ENCODE measurements at regions not wholly inside any gene's neighbourhood (a gene's known extent, or its start where the extent isn't known, plus 50 kb on each side); places are given as distances from the start of the nearest gene placed in this dataset.
"Not testable (repeated sequence)": the region's sequence is repeated elsewhere in the genome, so short reads cannot be mapped to it uniquely, and the experiment has no call there.

DNA sequence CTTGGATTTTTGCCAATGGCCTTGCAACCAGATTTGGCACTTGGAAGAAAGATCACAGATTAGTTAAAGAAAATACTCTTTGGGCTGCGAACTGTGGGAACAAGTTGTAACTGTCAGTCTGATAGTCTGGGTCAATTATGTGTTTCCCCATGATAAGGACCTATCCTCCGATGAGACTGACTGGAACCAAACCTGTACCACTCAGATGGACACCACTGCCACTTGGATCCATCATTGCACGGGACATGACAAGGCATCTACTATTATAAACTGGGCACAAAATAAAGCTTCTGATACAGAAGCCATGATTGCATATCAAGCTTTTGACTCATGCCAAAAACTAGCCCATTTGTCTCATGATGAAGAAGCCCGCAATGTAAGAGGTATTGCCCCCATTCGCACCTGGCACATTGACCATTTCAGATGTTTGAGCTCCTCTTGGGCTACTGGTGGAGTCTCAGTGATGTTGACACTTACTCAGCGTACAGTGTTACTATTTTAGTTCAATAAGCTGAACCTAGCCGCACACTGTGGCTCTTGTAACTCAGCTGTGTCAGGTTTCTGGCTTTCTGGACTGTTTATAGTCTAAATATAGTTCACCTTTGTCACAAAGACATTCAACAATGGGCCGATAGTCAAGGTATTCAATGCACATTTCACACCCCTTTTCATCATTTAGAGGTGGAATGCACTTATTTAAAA, 179.8 kb upstream of the RBBP8 start:
- Histone ChIP-seq H3K27me3 (ENCODE audit: insufficient read depth, poor library complexity, severe bottlenecking) (peaks cover 13% of the 10 kb centered on the region), H3K4me1 (ENCODE audit: insufficient read depth, poor library complexity, severe bottlenecking) (no peaks in the 10 kb centered on the region), H3K27ac (ENCODE audit: poor library complexity, severe bottlenecking) (no peak overlapping the region), H3K4me3 (ENCODE audit: severe bottlenecking) (no peak overlapping the region), H3K9me3 (ENCODE audit: severe bottlenecking) (no peaks in the 10 kb centered on the region), H3K36me3 (ENCODE audit: low read depth) (no peaks in the 10 kb centered on the region)
- TF ChIP-seq, protein P1, sequence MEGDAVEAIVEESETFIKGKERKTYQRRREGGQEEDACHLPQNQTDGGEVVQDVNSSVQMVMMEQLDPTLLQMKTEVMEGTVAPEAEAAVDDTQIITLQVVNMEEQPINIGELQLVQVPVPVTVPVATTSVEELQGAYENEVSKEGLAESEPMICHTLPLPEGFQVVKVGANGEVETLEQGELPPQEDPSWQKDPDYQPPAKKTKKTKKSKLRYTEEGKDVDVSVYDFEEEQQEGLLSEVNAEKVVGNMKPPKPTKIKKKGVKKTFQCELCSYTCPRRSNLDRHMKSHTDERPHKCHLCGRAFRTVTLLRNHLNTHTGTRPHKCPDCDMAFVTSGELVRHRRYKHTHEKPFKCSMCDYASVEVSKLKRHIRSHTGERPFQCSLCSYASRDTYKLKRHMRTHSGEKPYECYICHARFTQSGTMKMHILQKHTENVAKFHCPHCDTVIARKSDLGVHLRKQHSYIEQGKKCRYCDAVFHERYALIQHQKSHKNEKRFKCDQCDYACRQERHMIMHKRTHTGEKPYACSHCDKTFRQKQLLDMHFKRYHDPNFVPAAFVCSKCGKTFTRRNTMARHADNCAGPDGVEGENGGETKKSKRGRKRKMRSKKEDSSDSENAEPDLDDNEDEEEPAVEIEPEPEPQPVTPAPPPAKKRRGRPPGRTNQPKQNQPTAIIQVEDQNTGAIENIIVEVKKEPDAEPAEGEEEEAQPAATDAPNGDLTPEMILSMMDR (IDR thresholded peaks at IDR 0.05; ENCODE audit: poor library complexity, severe bottlenecking) = no peak
- no peak for ATAC-seq (ENCODE audit: low read depth)
- no peak for DNase-seq (ENCODE audit: low spot score)

DNA sequence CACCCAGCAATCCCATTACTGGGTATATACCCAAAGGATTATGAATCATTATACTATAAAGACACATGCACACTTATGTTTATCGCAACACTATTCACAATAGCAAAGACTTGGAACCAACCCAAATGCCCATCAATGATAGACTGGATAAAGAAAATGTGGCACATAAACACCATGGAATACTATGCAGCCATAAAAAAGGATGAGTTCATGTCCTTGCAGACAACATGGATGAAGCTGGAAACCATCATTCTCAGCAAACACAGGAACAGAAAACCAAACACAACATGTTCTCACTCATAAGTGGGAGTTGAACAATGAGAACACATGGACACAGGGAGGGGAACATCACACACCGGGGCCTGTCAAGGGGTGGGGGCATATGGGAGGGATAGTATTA, 169.1 kb upstream of the RBBP8 start:
- not testable (repeated sequence) for H3K27me3 ChIP-seq (ENCODE audit: insufficient read depth, poor library complexity, severe bottlenecking); ATAC-seq (ENCODE audit: low read depth); H3K27ac ChIP-seq (ENCODE audit: poor library complexity, severe bottlenecking); H3K9me3 ChIP-seq (ENCODE audit: severe bottlenecking); H3K36me3 ChIP-seq (ENCODE audit: low read depth); H3K4me3 ChIP-seq (ENCODE audit: severe bottlenecking); DNase-seq (ENCODE audit: low spot score); H3K4me1 ChIP-seq (ENCODE audit: insufficient read depth, poor library complexity, severe bottlenecking)

DNA sequence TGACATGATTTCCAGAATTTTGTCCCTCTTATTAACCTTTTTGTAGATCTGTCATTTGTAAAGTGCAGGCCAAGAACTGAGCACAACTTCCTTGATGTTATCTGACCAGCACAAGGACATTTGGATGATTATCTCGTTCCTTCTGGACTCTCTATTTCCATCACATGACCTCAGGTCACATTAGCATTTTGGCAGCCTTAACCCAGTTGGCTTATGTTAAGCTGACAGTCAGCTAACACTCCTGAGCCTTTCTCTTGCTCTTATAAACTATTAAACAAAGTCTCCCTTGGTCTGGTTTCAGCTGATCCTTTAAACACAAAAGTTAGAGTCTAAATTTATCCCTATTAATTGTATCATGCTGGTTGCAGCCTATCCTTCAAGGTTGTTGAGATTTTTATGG, 167.2 kb upstream of the RBBP8 start:
- Histone ChIP-seq H3K4me3 (ENCODE audit: severe bottlenecking) (no peak overlapping the region), H3K36me3 (ENCODE audit: low read depth) (no peaks in the 10 kb centered on the region), H3K4me1 (ENCODE audit: insufficient read depth, poor library complexity, severe bottlenecking) (no peaks in the 10 kb centered on the region), H3K27me3 (ENCODE audit: insufficient read depth, poor library complexity, severe bottlenecking) (no peaks in the 10 kb centered on the region), H3K27ac (ENCODE audit: poor library complexity, severe bottlenecking) (no peak overlapping the region), H3K9me3 (ENCODE audit: severe bottlenecking) (no peaks in the 10 kb centered on the region)
- DNase-seq (ENCODE audit: low spot score) (no peak), ATAC-seq (ENCODE audit: low read depth) (no peak)
- TF ChIP-seq, protein P1 (IDR thresholded peaks at IDR 0.05; ENCODE audit: poor library complexity, severe bottlenecking) = no peak

DNA sequence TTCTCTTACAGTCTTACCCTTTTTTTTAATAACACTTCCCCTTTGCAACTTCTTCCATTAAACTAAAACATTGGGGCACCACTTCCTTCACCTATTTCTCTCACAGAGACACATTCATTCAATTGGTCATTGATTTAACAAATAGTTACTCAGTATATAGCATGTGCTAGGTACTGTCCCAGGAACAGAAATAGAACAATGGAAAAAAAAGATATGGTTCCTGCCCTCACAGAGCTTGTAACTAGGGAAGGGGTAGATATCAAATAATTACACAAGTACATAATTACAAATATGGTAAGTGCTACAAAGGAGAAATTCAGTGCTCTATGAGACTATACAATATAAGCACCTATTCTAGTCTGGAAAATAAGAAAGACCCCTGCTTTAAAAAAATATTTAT, 165.5 kb upstream of the RBBP8 start:
- TF ChIP-seq, protein P1 (IDR thresholded peaks at IDR 0.05; ENCODE audit: poor library complexity, severe bottlenecking) = no peak
- no peaks in the 10 kb centered on the region for H3K36me3 ChIP-seq (ENCODE audit: low read depth)
- no peak overlapping the region for H3K27ac ChIP-seq (ENCODE audit: poor library complexity, severe bottlenecking)
- ATAC-seq (ENCODE audit: low read depth) (no peak), DNase-seq (ENCODE audit: low spot score) (no peak)
- H3K4me3 ChIP-seq (ENCODE audit: severe bottlenecking) = no peak overlapping the region
- H3K27me3 ChIP-seq (ENCODE audit: insufficient read depth, poor library complexity, severe bottlenecking) = no peaks in the 10 kb centered on the region
- H3K4me1 ChIP-seq (ENCODE audit: insufficient read depth, poor library complexity, severe bottlenecking) = no peaks in the 10 kb centered on the region
- H3K9me3 ChIP-seq (ENCODE audit: severe bottlenecking) = peaks cover 4% of the 10 kb centered on the region

DNA sequence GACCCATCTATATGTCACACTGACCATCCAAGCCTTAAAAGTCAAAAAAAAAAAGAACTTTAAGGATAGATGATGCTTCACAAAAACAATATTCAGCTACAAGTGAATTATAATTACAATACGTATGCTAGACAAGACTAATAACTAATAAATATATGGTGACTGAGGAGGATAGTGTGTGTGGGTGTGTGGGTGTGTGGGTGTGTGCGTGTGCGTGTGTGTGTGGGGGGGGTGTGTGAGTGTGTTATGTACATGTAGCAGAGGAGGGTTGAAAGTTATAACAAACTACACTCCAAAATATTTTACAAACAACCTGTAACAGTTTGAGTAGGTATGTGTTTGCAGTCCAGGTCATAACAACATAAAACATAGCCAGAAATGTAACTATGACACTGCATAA, 159.2 kb upstream of the RBBP8 start:
- H3K4me3 ChIP-seq (ENCODE audit: severe bottlenecking) = no peak overlapping the region
- H3K27me3 ChIP-seq (ENCODE audit: insufficient read depth, poor library complexity, severe bottlenecking) = no peaks in the 10 kb centered on the region
- H3K4me1 ChIP-seq (ENCODE audit: insufficient read depth, poor library complexity, severe bottlenecking) = no peaks in the 10 kb centered on the region
- H3K36me3 ChIP-seq (ENCODE audit: low read depth) = no peaks in the 10 kb centered on the region
- H3K27ac ChIP-seq (ENCODE audit: poor library complexity, severe bottlenecking) = no peak overlapping the region
- TF ChIP-seq, protein P1 (IDR thresholded peaks at IDR 0.05; ENCODE audit: poor library complexity, severe bottlenecking) = no peak
- DNase-seq (ENCODE audit: low spot score) = no peak
- no peak for ATAC-seq (ENCODE audit: low read depth)
- H3K9me3 ChIP-seq (ENCODE audit: severe bottlenecking) = peaks cover 4% of the 10 kb centered on the region
